ENCODE measurements at regions not wholly inside any gene's neighbourhood (a gene's known extent, or its start where the extent isn't known, plus 50 kb on each side); places are given as distances from the start of the nearest gene placed in this dataset.

DNA sequence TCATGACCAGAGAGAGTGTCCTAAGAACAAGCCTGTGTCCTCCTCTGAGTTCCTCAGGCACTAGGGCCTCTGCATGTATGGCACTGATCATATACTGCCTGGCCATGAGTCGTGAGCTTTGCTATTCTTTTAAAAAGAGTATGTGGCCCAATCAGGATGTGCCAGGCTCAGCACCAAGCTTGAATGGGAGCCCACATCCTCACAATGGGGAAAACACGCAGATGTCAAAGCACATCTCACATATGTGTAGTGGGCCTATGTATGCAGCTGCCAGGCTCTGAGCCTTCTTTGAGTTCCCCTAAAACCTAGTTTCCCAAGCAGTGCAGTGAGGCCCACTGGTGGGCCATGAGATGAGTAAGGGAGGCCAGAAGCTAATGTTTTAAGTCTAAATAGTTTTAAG is 69.9 kb upstream of the SLC1A4 start:
- TF ChIP-seq, protein P1, sequence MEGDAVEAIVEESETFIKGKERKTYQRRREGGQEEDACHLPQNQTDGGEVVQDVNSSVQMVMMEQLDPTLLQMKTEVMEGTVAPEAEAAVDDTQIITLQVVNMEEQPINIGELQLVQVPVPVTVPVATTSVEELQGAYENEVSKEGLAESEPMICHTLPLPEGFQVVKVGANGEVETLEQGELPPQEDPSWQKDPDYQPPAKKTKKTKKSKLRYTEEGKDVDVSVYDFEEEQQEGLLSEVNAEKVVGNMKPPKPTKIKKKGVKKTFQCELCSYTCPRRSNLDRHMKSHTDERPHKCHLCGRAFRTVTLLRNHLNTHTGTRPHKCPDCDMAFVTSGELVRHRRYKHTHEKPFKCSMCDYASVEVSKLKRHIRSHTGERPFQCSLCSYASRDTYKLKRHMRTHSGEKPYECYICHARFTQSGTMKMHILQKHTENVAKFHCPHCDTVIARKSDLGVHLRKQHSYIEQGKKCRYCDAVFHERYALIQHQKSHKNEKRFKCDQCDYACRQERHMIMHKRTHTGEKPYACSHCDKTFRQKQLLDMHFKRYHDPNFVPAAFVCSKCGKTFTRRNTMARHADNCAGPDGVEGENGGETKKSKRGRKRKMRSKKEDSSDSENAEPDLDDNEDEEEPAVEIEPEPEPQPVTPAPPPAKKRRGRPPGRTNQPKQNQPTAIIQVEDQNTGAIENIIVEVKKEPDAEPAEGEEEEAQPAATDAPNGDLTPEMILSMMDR (IDR thresholded peaks at IDR 0.05; ENCODE audit: borderline replicate concordance, extremely low read depth, low read length, poor library complexity, severe bottlenecking), result no peak
- TF ChIP-seq EZH2 (IDR thresholded peaks at IDR 0.05; ENCODE audit: borderline replicate concordance, low read depth, low read length, severe bottlenecking), result no peak

Measured in DND-41 (cell line).